ENCODE measurements at regions not wholly inside any gene's neighbourhood (a gene's known extent, or its start where the extent isn't known, plus 50 kb on each side); places are given as distances from the start of the nearest gene placed in this dataset.

- TF ChIP-seq SPI1 (IDR thresholded peaks at IDR 0.05; ENCODE audit: low read depth, low read length) (no peak), POLR2AphosphoS5 (IDR thresholded peaks at IDR 0.05; ENCODE audit: low read depth, low read length) (no peak), POLR2A (IDR thresholded peaks at IDR 0.05; ENCODE audit: low read depth, low read length) (no peak)
These were observed 243.4 kb upstream of the POU2AF2 start for GRCh38 chr11:111001986-111002611.

Measured in GM12891 (cell line).